ENCODE measurements at regions not wholly inside any gene's neighbourhood (a gene's known extent, or its start where the extent isn't known, plus 50 kb on each side); places are given as distances from the start of the nearest gene placed in this dataset.

DNA sequence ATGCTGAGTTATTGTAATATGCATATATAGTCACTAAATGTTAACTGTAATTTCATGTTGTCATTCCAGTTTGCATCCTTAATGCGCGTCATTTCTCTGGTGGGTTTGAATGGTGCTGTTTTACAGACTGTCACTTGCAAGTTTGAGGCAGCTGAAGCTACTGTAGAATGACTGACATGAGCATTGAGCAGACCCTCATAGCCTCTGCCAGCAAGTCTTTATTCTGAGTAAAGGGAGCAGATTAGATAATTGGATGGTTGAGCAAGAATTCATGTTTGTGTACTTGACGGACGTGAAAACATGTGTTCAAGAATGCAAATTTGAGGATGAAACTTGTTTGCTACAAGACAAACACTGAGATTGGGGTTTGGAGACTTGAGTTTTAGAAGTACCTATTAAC is 854.8 kb upstream of the KLHL29 start:
- no peak for DNase-seq (ENCODE audit: low spot score)

DNA sequence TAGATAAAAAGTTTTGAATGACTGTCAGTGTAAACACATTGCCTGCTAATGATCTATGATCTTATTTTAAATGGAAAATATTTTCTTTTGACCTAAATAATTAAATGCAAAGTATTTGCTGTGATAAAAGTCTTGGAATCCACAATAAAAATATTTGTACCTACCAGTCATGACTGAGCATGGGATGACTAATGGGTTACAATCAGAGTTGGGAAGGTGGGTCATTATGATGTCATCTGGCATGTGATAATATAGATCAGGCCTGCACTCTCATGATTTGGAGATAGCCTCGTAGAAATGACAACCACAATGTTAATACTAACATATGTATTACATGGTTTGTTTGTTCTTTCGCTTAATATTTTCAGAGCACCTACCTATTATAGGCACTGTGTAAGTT is 848.8 kb upstream of the KLHL29 start:
- DNase-seq (ENCODE audit: low spot score), result no peak

DNA sequence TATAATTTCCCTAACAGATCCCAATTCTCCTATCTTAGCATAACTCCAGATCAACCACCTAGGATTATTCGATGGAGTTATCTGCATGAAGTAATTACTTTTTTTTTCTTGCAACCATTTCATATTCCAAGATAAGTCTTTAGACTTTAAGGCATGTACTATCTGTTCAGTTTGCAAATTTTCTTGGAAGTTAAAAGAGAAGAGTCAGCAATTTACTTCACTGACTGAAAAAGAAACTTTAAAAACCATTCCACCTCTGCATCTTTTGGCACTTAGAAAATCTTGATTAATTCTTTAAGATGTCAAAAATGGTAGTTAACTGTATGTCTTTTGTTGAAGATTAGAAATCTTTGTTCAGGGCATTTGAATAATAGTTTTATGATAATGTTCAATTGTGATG is 830.5 kb upstream of the KLHL29 start:
- DNase-seq (ENCODE audit: low spot score), result no peak

DNA sequence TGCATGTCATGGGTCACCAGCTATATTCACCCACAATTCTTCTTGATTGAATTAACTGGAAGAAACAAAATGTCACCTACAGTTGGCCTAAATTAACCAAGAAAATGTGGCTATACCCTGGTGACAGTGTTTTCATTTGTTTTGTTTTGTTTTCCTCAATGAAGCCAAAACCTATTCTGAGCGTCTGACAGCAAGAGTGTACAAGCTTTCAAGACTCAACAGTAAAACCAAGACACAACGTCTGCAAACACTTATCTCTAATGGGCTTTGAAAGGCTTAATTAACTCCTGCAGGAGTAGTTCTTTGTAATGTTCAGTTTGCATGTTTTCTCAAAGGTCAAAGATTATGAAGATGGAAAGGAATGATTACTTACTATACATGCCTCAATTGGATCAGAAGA is 827.6 kb upstream of the KLHL29 start:
- DNase-seq (ENCODE audit: low spot score), result peak; percentile 80

DNA sequence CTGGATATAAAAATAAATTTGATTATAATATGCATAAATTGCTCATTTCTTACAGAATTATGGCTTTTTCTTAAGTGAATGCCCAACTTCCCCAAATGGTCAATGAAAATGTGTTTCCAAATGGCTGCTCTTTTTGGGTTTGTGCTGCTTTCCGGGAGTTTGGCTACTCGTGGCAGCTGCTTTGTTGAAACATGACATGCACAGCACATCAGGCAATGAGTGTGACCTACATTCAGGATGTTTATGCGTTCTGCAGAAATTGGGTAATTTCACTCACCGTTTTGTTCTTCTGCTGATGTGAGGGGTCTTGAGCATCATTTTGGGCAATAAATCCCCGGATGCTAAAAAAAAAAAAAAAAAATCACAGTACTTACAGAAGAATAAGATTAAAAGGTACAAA is 825.0 kb upstream of the KLHL29 start:
- no peak for DNase-seq (ENCODE audit: low spot score)

DNA sequence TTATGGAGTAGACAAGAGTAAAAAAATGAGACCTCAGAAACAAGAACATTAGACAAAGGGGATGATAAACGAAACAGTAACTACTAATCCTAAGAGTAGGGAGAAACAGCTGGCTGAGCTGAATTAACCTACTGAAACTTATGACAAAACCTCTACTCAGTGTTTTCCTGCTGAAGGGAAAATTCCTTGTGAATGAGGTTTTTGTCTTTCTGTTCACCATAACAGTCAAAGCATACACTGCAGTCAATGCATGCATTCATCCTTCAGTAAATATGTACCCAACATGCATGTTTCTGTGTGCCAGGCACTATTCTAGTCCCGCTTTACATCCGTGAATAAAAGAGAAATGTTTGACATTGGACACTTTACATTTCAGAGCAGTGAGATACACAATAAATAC is 805.6 kb upstream of the KLHL29 start:
- DNase-seq (ENCODE audit: low spot score), result no peak

DNA sequence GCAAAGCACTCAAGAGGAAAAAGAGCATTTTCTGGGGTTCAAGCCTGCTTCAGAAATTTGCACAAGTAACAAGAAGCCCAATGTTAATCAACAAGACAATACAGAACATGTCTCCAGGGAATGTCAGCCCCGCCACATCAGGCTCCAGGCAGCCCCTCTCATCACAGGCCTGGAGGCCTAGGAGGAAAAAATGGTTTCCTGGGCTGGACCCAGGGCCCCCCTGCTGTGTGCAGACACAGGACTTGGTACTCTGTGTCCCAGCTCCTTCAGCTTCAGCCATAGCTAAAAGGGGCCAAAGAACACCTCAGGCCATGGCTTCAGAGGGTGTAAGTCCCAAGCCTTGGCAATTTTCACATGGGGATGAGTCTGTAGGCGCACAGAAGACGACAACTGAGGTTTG is 802.9 kb upstream of the KLHL29 start:
- no peak for DNase-seq (ENCODE audit: low spot score)

DNA sequence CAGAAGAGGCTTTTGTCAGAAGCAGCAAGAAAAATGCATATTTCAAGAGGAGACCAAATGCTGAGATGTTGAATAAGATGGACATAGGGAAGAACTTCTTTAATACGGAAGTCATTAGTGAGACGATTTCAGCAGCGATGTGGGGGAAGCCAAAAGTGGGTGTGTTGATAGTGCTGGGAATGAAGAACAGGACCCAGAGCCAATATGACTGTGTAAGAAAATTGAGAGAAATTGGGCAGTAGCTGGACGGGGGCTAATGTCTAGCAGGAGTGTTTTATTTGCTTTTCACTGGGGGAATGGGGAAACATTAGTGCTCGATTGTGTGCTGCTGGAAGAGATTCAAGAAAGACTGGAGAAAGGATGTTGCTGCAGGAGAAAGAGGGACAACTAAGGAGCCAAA is 788.7 kb upstream of the KLHL29 start:
- DNase-seq (ENCODE audit: low spot score), result no peak

DNA sequence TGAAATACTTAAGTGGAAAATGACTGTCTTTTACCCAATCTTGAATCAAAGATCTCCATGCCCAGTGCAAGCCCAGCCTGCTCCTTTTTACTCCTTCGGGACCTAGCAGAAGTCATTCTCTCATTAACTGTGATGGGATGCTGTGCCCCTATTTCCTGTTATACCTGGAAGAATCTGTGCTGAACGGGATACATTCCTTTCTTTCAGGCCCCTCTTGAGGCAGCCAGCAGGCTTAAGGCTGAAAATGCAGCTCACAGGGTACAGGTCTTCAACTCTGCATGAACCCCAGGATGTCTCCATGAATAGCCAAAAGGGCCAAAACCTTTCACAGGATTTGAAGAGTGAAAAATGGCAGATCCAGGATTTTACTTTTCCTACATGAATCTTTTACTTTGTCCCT is 784.8 kb upstream of the KLHL29 start:
- DNase-seq (ENCODE audit: low spot score), result no peak

DNA sequence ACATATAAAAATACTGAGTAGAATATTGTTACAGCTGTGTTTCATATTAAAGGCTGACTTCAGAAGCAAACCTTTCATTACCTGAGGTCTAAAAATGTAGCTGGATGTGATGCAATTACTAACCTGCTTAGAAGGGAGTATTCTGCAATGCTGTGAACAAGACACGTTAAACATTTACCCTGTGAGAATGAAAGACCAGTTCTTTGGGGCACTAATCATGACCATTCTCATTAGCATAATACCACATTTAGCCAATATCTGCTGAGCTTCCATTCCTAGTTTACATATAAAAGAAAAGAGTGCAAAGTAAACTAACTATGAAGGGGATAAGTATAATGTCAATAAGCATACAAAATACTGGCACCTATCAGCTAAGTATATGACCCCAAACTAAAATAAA is 784.0 kb upstream of the KLHL29 start:
- no peak for DNase-seq (ENCODE audit: low spot score)

DNA sequence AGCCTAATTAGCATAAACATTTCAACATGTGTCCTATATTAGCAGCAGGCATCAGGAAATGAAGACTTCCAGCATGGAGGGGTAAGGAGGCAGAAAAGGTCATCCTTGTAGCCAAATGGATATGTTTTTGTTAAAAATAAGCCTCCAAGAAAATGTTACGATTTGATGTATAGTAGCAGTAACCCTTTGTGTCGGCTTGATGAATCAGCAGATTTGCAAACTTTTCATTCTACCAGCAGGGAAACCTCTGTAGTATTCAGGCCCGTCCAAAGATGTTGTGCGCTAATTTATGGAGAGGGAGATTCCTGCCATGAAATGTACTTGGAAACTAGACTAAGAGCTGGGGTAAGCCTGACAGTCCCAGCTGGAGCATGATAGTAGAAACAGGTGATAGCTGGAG is 780.8 kb upstream of the KLHL29 start:
- no peak for DNase-seq (ENCODE audit: low spot score)

DNA sequence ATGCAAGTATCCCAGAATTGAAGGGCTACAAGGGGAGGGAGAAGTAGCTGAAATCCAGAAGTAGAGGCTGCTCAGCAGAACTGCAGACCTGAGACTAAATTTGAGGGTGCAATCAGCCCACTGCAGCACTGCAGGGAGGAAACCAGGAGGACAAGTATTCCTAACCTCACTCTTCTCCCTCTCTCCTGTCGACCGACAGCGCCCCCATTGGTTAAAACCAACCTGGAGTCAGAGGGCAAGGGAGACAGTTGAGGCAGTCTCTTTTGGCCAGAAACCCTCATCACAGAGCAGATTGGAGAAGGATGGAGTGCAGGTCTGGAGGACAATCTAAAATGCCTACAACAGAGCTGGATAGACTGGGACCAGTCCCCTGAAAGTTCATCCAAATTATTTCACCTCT is 768.9 kb upstream of the KLHL29 start:
- DNase-seq (ENCODE audit: low spot score), result no peak

DNA sequence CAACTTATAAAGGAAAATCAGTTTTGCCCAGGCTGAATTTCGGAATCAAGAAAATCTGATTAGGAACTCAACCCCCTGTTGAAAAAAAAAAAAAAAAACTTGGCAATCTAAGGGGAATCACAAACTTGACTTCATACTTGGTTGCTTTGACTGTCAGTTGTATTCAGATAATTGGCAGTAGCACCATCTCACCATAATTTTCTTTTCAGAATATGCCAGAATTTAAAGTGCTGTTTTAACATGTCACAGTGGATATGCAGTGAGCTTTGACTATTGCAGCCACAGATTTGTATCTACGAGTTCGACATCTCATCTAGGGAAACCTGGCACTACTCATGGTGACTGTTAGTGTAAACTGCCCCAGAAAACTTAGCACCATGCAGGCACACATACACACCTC is 761.4 kb upstream of the KLHL29 start:
- no peak for DNase-seq (ENCODE audit: low spot score)

DNA sequence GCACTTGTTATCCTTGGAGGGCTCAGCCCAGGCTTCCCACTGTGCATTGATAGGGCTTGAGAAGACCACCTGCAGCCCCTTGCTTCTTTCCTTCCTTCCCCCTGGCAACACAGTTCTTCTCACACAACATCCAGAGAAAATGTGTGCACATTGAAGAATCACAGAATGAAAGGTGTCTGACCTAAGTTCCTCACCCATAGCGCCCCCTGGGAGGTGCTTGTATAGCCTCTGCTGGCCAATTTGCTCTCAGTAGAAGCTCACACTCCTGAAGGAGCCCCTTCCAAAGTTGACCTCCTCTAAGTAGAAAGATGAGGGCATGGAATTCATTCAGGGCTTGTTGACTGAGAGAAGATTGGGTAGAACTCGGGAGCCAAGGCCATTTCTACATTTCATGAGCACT is 758.4 kb upstream of the KLHL29 start:
- DNase-seq (ENCODE audit: low spot score), result no peak

DNA sequence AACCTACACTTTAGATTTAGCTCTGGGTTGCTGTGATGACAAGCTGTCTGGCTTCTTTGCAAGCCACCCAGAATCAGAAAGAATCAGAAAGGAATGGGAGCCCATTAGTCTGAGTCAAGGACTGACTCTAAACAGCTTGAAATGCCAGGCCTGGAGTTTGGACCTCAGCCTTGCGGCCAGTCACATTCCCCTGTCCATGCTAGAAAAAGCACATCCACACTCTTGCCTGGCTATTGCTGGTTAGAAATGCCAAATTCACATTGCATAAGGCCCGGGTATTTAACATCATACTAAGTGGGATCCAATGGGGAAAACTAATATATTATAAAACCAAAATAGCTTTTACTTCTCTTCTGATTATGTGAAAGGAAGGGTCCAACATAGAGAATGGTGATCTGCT is 756.8 kb upstream of the KLHL29 start:
- DNase-seq (ENCODE audit: low spot score), result no peak

DNA sequence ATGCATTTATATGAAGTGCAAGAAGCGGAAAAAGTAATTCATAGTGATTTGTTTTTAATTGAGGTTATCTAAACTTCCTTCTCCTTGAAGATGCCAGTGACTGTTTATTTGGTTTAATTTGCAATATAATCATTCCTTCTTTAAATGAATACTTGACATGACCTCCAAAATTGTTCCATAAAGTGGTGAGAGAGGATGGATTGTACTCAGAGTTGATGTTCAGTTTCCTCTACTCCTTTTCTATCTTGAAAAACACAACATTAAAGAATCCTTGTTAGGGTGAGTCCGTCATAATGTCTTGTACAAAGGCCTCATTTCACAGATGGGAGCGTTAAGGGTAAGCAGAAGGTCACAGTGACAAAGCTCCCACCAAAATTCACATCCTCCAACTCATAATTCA is 756.1 kb upstream of the KLHL29 start:
- DNase-seq (ENCODE audit: low spot score), result no peak

DNA sequence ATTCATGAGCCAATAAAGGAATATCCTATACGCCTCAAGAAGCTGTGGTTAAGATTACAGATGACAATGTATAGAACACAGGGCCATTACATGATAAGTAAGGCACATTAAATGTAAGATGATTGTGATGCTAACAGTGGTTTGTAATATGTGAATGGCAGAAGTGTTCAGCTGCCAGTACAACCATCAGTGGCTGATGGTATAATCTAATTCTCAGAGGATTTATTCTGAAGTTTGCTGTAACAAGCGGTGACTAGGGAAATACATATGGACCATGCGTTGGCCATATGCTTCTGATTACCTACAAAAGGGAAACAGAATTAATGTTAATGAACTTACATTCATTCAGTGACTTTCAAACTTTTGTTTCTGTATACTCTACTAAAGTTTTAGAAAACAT is 750.8 kb upstream of the KLHL29 start:
- DNase-seq (ENCODE audit: low spot score), result peak; percentile 7

DNA sequence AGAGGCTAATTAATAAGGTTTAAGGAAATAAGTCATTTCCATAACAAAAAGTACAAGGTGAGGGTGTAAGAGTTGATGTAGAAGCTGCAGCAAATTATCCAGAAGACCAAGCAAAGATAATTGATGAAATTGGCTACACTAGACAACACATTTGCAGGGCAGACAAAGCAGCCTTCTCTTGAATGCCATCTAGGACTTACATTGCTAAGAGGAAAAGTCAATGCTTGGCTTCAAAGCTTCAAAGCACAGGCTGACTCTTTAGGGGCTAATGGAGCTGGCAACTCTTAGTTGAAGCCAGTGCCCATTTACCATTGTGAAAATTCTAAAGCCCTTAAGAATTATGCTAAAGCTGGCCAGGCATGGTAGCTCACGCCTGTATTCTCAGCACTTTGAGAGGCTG is 728.6 kb upstream of the KLHL29 start:
- DNase-seq (ENCODE audit: low spot score), result no peak

DNA sequence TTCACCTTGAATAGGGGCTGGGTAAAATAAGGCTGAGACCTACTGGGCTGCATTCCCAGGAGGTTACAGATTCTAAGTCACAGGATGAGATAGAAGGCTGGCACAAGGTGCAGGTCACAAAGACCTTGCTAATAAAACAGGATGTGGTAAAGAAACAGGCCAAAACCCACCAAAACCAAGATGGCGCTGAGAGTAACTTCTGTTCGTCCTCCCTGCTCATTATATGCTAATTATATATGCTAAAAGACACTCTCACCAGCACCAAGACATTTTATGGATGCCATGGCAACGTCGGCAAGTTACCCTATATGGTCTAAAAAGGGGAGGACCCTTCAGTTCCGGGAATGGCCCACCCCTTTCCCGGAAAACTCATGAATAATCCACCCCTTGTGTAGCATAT is 711.5 kb upstream of the KLHL29 start:
- no peak for DNase-seq (ENCODE audit: low spot score)

DNA sequence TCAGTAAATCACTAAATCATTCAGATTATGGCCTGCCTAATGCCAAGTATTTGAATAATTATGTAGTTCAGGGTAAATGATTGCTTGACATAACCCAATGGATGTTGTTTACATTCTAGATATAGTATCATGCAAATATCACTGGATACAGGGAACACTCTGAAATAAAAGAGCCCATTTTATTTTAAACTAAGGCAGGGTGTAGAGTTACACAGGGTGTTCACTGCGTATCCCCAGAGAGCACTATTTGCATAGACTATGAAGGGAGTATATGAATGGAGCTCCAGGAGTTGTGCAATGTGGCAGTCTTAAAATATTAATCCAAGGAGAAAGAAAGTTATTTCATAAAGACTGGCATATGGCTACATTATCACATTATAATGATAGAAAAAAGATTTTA is 701.1 kb upstream of the KLHL29 start:
- no peak for DNase-seq (ENCODE audit: low spot score)

DNA sequence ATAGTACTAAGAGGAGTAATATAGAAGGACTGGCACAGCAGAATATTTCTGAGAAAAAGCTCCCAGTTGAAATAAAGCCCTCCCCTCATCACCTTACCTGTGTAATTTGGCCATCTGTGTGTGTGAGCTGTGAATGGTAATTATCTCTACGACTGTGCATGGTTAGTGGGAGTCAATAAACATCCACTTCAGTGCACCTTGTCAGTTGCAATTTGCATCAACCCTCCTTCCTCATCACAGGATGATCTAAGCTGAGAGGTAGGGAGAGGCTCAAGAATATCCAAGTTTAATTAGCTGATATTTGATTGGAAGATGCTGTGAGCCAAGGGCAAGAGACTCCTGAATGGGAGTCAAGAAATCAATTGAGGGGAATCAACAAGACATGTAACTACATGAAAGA is 694.9 kb upstream of the KLHL29 start:
- DNase-seq (ENCODE audit: low spot score), result no peak

DNA sequence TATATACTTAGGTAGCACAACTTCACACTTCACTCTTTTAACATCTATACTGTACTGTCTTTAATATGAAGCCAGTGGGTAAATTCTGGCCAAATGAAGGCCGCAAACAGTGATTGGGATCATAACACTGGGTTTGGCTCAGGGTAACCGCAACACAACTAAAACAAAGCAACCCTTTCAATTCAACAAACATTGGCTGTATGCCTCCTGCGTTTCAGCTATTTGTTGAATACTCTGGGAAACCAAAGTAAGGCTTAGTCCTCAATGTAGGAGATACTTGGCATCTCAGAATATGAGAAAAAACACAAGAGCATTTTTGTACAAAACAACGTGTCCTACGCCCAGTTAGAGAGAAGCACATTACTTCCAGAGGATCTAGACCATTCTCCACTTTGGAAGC is 693.3 kb upstream of the KLHL29 start:
- DNase-seq (ENCODE audit: low spot score), result no peak

DNA sequence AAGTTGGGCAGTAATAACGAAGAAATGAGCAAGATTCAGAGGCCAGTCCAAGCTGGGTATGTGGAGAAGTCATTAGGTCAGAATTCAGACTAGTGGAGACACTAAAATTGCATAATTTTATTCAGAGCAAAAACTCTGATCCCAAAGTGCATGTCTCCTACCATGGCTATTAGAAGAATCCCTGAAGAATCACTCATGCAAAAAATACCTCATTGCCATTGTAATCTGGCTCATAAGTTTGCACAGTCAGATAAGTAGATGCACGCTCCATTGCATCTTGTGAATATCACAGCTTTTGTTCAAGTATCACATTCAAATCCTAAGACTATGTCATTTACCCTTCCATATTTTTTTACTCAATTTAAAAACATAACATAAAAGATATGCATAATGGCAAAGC is 692.2 kb upstream of the KLHL29 start:
- DNase-seq (ENCODE audit: low spot score), result no peak

DNA sequence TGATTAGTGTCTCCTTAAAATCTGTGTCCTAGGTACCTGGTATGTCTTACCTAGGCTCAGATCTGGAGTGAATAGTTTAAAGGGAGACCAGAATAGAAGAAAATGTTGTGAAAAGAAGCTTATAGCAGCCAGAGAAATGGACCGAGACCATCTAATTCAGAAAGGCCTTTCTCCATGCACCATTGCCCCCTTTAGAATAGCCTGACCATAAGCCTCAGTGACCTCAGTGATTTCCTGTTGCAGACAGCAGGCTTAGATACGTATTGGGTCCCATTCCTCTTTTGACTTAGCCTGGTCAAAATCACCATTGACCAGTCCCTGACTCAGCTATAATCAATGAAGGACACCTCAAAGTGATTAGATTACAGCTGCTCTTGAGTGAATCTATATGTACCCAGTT is 690.7 kb upstream of the KLHL29 start:
- no peak for DNase-seq (ENCODE audit: low spot score)

DNA sequence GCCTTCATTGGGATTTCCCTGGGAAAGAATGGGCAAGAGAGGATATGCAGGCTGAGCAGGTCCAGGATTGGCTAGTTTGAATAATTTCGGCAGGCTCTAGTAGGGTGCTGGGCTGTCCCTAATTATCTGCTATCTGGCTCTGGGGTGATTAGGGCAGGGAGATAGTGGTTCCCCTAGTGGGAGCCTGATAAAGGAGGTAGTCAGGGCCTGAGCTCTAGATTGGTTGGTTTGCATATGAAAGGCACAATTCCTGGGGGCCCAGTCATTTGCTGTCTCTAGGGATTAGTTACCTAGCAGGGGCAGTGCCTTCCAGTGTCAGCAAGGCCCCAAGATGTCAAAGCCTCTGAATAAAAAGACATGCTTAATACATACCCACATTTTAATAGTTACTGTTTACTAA is 690.1 kb upstream of the KLHL29 start:
- no peak for DNase-seq (ENCODE audit: low spot score)
